ENCODE measurements at regions not wholly inside any gene's neighbourhood (a gene's known extent, or its start where the extent isn't known, plus 50 kb on each side); places are given as distances from the start of the nearest gene placed in this dataset.

DNA sequence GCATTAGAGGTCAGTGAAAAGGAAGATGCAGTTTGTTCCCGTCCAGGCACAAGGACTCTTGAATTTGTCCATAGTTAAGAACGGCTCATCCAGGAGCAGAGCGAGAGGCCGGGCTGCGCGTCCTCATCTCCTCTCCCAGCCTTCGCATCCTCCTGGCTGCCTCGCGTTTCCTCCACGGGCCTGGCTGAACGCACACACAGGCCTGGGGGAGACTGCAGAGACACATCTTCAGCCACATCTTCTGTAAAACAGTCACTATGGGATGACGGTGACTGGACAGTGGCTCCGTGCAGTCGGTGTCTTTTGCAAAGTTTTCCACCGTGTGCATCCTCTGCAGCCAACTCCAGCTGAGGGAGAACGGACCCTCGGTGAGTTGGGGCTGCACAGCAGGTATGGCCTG lies 89.7 kb downstream of the PSMG1 start:
- TF ChIP-seq, protein P1, sequence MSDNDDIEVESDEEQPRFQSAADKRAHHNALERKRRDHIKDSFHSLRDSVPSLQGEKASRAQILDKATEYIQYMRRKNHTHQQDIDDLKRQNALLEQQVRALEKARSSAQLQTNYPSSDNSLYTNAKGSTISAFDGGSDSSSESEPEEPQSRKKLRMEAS (IDR thresholded peaks at IDR 0.05): no peak
- no peak for TF ChIP-seq YY1 (IDR thresholded peaks at IDR 0.05; ENCODE audit: low read depth)
- TF ChIP-seq EP300 (IDR thresholded peaks at IDR 0.05; ENCODE audit: borderline replicate concordance): no peak
- TF ChIP-seq TAF1 (IDR thresholded peaks at IDR 0.05; ENCODE audit: low read depth): no peak
- TF ChIP-seq REST (IDR thresholded peaks at IDR 0.05; ENCODE audit: low read depth): no peak

Measured in Ishikawa (cell line).